H1 (cell line): ENCODE measurements at regions not wholly inside any gene's neighbourhood (a gene's known extent, or its start where the extent isn't known, plus 50 kb on each side); places are given as distances from the start of the nearest gene placed in this dataset.

Source experiments
- CTCF ChIA-PET: fragments of 300-600 bp; sonication (Branson Sonifier 250); formaldehyde crosslinking; loops from one replicate; lab custom pipeline; 2021; ENCODE audit not compliant: partially characterized antibody; lab: Charles Lee
- POLR2A ChIA-PET: fragments of 300-600 bp; sonication (Branson Sonifier 250); formaldehyde crosslinking; loops from one replicate; lab custom pipeline; 2021; ENCODE audit warnings: inconsistent platforms; ENCODE audit not compliant: partially characterized antibody; lab: Charles Lee
- DNase-seq, 2 experiments: peaks; one replicate each; pipeline versions ENCODE4 v3.0.0 to v3.0.0-alpha.2; 2010 to 2022; ENCODE audit warnings: low spot score in 2 of 2, low read depth in 1 of 2, mixed read lengths in 1 of 2
- FAIRE-seq: peaks from 2 replicates; lab custom pipeline; 2011; peaks lifted over from hg19 to GRCh38; lab: Jason Lieb, UNC
- H2AFZ ChIP-seq: 2 replicates; pipeline ENCODE4 v1.8.1; 2012; ENCODE audit warnings: low read length, inconsistent platforms
- H2AK5ac ChIP-seq: 2 replicates; pipeline ENCODE4 v1.6.1; 2013; ENCODE audit warnings: low read depth, low read length
- H2BK120ac ChIP-seq: replicated peaks from 2 replicates; pipeline ENCODE3; 2013; ENCODE audit warnings: low read depth, low read length, inconsistent platforms
- H2BK12ac ChIP-seq: 2 replicates; pipeline ENCODE4 v1.6.1; 2013; ENCODE audit warnings: low read depth, low read length
- H2BK15ac ChIP-seq: 2 replicates; pipeline ENCODE4 v1.6.1; 2013; ENCODE audit warnings: low read length
- H2BK20ac ChIP-seq: 2 replicates; pipeline ENCODE4 v1.6.1; 2013; ENCODE audit warnings: low read length
- H2BK5ac ChIP-seq: 2 replicates; pipeline ENCODE4 v1.6.1; 2013; ENCODE audit warnings: low read depth, low read length
- H3K14ac ChIP-seq: 2 replicates; pipeline ENCODE4 v1.6.1; 2013; ENCODE audit warnings: inconsistent platforms; ENCODE audit not compliant: insufficient read length
- H3K18ac ChIP-seq: 2 replicates; pipeline ENCODE4 v1.6.1; 2013; ENCODE audit warnings: low read length; ENCODE audit errors: extremely low read depth
- H3K23ac ChIP-seq: 2 replicates; pipeline ENCODE4 v1.6.1; 2013; ENCODE audit warnings: inconsistent platforms; ENCODE audit not compliant: insufficient read length
- H3K23me2 ChIP-seq: 2 replicates; pipeline ENCODE4 v1.6.1; 2013; ENCODE audit warnings: low read depth, low read length
- H3K27ac ChIP-seq: 2 replicates; pipeline ENCODE4 v1.6.1; 2011; ENCODE audit warnings: low read depth, low read length, inconsistent platforms
- H3K27me3 ChIP-seq, 4 experiments: replicated peaks in 1 of 4; 1 replicate in 1 of 4; 2 replicates in 3 of 4; pipeline versions ENCODE4 v1.6.1 to v1.8.1; 2011 to 2013; ENCODE audit warnings: low read length in 3 of 4, mild to moderate bottlenecking in 3 of 4, inconsistent platforms in 2 of 4, mixed read lengths in 2 of 4, moderate library complexity in 1 of 4; ENCODE audit not compliant: control insufficient read depth in 3 of 4, insufficient read depth in 3 of 4; ENCODE audit errors: extremely low read depth in 1 of 4
- H3K36me3 ChIP-seq, 4 experiments: 2 replicates each; pipeline versions ENCODE4 v1.6.1 to v1.8.1; 2011 to 2013; ENCODE audit warnings: mild to moderate bottlenecking in 4 of 4, low read length in 3 of 4, moderate library complexity in 2 of 4, control low read depth in 1 of 4, inconsistent platforms in 1 of 4; ENCODE audit not compliant: insufficient read depth in 4 of 4, control insufficient read depth in 2 of 4
- H3K4ac ChIP-seq: replicated peaks from 2 replicates; pipeline ENCODE3; 2013; ENCODE audit warnings: low read length, low read depth, mixed read lengths, inconsistent platforms; ENCODE audit not compliant: insufficient read length
- H3K4me1 ChIP-seq, 4 experiments: replicated peaks in 1 of 4; 1 replicate in 1 of 4; 2 replicates in 3 of 4; pipeline versions ENCODE4 v1.6.1 to v1.8.1; 2011 to 2013; ENCODE audit warnings: low read length in 3 of 4, inconsistent platforms in 2 of 4, mixed read lengths in 1 of 4; ENCODE audit not compliant: insufficient read depth in 4 of 4, control insufficient read depth in 3 of 4
- H3K4me2 ChIP-seq, 2 experiments: 2 replicates each; pipeline versions ENCODE4 v1.6.1 to v1.8.1; 2011 to 2013; ENCODE audit warnings: low read depth in 2 of 2, low read length in 2 of 2, control low read depth in 1 of 2, inconsistent platforms in 1 of 2, mild to moderate bottlenecking in 1 of 2; ENCODE audit not compliant: insufficient read depth in 1 of 2
- H3K4me3 ChIP-seq, 4 experiments: fragments of 200-600, 300-600 bp in 1 of 4; sonication (generic), shearing (Covaris generic), sonication (Bioruptor Twin) in 1 of 4; 2 replicates each; pipeline versions ENCODE4 v1.5.1 to v1.8.1; 2011 to 2016; ENCODE audit warnings: low read length in 4 of 4, low read depth in 3 of 4, control low read depth in 2 of 4, inconsistent platforms in 2 of 4, mild to moderate bottlenecking in 2 of 4, mixed read lengths in 1 of 4, moderate library complexity in 1 of 4; ENCODE audit not compliant: insufficient read depth in 2 of 4; ENCODE audit errors: extremely low read depth in 1 of 4
- H3K56ac ChIP-seq: replicated peaks from 2 replicates; pipeline ENCODE3; 2013; ENCODE audit warnings: low read depth, mild to moderate bottlenecking, mixed read lengths, low read length, inconsistent platforms; ENCODE audit not compliant: insufficient read length
- H3K79me1 ChIP-seq: 2 replicates; pipeline ENCODE4 v1.6.1; 2013; ENCODE audit warnings: low read depth, low read length, control low read depth
- H3K79me2 ChIP-seq, 2 experiments: 2 replicates each; pipeline versions ENCODE4 v1.6.1 to v1.8.1; 2012 to 2013; ENCODE audit warnings: low read length in 2 of 2, mild to moderate bottlenecking in 2 of 2, inconsistent platforms in 1 of 2; ENCODE audit not compliant: insufficient read depth in 2 of 2, control insufficient read depth in 1 of 2
- H3K9ac ChIP-seq, 4 experiments: replicated peaks in 1 of 4; 1 replicate in 1 of 4; 2 replicates in 3 of 4; pipeline versions ENCODE4 v1.6.1 to v1.8.1; 2011 to 2013; ENCODE audit warnings: low read depth in 3 of 4, low read length in 3 of 4, control low read depth in 2 of 4, mild to moderate bottlenecking in 2 of 4, moderate library complexity in 2 of 4, inconsistent platforms in 1 of 4; ENCODE audit errors: extremely low read depth in 1 of 4
- H3K9me3 ChIP-seq, 2 experiments: 2 replicates each; pipeline versions ENCODE4 v1.6.1 to v1.8.1; 2012 to 2013; ENCODE audit warnings: mild to moderate bottlenecking in 2 of 2, moderate library complexity in 2 of 2, control low read depth in 1 of 2, inconsistent platforms in 1 of 2, low read depth in 1 of 2, low read length in 1 of 2, mixed read lengths in 1 of 2; ENCODE audit not compliant: insufficient read depth in 2 of 2
- H4K20me1 ChIP-seq, 2 experiments: replicated peaks in 1 of 2; 2 replicates each; pipeline versions ENCODE3 to v1.8.1; 2011 to 2013; ENCODE audit warnings: inconsistent platforms in 2 of 2, low read length in 2 of 2, mild to moderate bottlenecking in 1 of 2; ENCODE audit not compliant: insufficient read depth in 2 of 2, control insufficient read depth in 1 of 2
- H4K5ac ChIP-seq: 2 replicates; pipeline ENCODE4 v1.6.1; 2013; ENCODE audit warnings: low read length, low read depth, mixed read lengths, inconsistent platforms; ENCODE audit not compliant: insufficient read length
- H4K8ac ChIP-seq: 2 replicates; pipeline ENCODE4 v1.8.0; 2013; ENCODE audit warnings: mild to moderate bottlenecking, moderate library complexity, low read length, inconsistent platforms; ENCODE audit not compliant: insufficient read depth; ENCODE audit errors: extremely low read depth
- H4K91ac ChIP-seq: replicated peaks from 2 replicates; pipeline ENCODE3; 2013; ENCODE audit warnings: low read length, mixed read lengths, inconsistent platforms; ENCODE audit not compliant: insufficient read length
- E2F6 ChIP-seq: IDR thresholded peaks from 2 replicates; pipeline ENCODE4 v1.6.1; 2012; ENCODE audit warnings: inconsistent platforms
- WGBS, 2 experiments: shearing (Covaris generic) in 1 of 2; methylation state at CpG; one replicate each; pipeline versions ENCODE4 v1.1.6 to v1.1.7; 2013 to 2015; ENCODE audit warnings: low lambda C conversion rate in 2 of 2, mixed read lengths in 2 of 2, inconsistent platforms in 1 of 2, low coverage in 1 of 2, missing lambda C conversion rate in 1 of 2; ENCODE audit not compliant: insufficient replicate concordance in 2 of 2, insufficient coverage in 1 of 2, insufficient read length in 1 of 2; ENCODE audit errors: extremely low coverage in 1 of 2, missing lambda C conversion rate in 1 of 2; 5-methylcytosine and 5-hydroxymethylcytosine counted together

- Histone ChIP-seq H4K20me1 (no peaks in the 10 kb centered on the region), H3K79me2 (no peaks in the 10 kb centered on the region), H2BK5ac (no peak overlapping the region), H2AFZ (no peak overlapping the region), H2BK12ac (no peak overlapping the region), H3K4ac (no peak overlapping the region), H2BK15ac (no peak overlapping the region), H3K27me3 (peaks cover 0 to 4% (median 0%) of the 10 kb centered on the region in 4 experiments; a peak in 1 of 7 replicates), H2BK20ac (no peak overlapping the region), H3K14ac (no peak overlapping the region), H4K91ac (no peak overlapping the region), H4K5ac (no peak overlapping the region), H2BK120ac (no peak overlapping the region), H2AK5ac (no peak overlapping the region), H3K27ac (no peak overlapping the region), H3K4me1 (peaks cover 2 to 30% (median 11%) of the 10 kb centered on the region in 4 experiments; a peak in 5 of 7 replicates), H3K36me3 (no peaks in the 10 kb centered on the region), H3K4me3 (no peak overlapping the region), H3K9me3 (no peaks in the 10 kb centered on the region), H4K8ac (no peak overlapping the region), H3K9ac (no peak overlapping the region), H3K23ac (no peak overlapping the region), H3K18ac (peak overlapping the region; percentile 5; the same call in 1 of the 2 replicates), H3K56ac (no peak overlapping the region), H3K23me2 (no peaks in the 10 kb centered on the region; the same call in 1 of the 2 replicates), H3K4me2 (peak overlapping the region in 1 of 2 experiments; percentile 7; a peak in 1 of 4 replicates), H3K79me1 (no peaks in the 10 kb centered on the region)
- FAIRE-seq: no peak
- TF ChIP-seq E2F6: no peak
- ChIA-PET POLR2A (interaction anchor here (0.6 to 0.9 kb wide), 2 partner anchors 11 to 195 kb away, joined by 3 read pairs; no protein-coding TSS in a partner anchor), CTCF (interaction anchor here (0.8 to 1.5 kb wide), 4 partner anchors 69 to 507 kb away, joined by 3 read pairs; no protein-coding TSS in a partner anchor)
- DNase-seq: peak in 1 of 2 experiments; percentile 33
- WGBS, 2 experiments: 63% methylated on average over 10 of the region's 20 CpGs; no CpG with 5 or more reads in 1 of the 2 experiments
Observed at GRCh38 chrX:69314436-69315348, 149.4 kb upstream of the PJA1 start.
